ENCODE measurements at regions not wholly inside any gene's neighbourhood (a gene's known extent, or its start where the extent isn't known, plus 50 kb on each side); places are given as distances from the start of the nearest gene placed in this dataset.
A peak's percentile ranks its signal among the peaks of the same experiment; 100 is the strongest.

DNA sequence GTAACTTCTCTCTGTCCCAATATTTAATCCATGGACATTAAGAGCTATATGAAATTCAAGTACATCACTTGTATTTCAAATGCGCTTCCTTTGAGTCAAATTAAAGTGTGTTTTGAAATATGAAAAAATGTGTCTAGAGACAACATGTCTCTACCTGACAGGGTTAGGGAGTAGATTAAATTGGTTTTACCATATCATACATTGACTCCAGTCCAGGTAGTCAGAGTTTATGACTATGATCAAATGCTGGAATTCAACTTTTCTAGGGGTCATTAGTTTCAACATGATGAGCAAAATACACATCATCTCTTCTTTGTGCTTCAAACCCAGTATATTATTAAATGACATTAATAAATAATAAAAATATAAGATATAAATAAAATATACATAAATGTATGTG, 259.2 kb downstream of the CDH10 start:
- no peak for DNase-seq

DNA sequence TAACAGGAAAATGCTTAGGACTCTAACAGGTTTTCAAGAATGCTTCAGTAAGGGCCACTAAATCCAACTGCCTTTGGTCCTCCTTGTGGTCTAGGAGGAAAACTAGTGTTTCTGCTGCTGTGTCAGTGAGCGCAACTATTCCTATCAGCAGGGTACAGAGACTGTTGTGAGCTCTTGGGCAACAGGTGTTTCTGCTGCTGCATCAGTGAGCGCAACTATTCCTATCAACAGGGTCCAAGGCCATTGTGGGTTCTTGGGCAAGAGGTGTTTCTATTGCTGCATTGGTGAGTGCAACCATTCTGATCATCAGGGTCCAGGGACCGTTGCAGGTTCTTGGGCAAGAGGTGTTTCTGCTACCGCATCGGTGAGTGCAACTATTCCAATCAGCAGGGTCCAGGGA, 256.3 kb downstream of the CDH10 start:
- DNase-seq: no peak

DNA sequence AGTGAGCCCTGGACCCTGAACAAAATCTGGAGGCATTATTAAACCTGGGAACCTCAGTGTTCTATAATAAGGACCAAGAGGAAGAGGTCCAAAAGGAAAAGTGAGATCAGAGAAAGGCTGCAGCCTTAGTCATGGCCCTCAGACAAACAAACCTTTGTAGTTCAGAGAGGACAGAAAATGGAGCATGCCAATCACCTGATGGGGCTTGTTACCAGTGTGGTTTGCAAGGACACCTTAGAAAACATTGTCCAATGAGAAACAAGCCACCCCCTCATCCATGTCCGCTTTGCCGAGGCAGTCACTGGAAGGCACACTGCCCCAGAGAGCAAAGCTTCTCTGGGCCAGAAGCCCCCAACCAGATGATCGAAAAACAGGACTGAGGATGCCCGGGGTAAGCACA, 254.8 kb downstream of the CDH10 start:
- DNase-seq: no peak

DNA sequence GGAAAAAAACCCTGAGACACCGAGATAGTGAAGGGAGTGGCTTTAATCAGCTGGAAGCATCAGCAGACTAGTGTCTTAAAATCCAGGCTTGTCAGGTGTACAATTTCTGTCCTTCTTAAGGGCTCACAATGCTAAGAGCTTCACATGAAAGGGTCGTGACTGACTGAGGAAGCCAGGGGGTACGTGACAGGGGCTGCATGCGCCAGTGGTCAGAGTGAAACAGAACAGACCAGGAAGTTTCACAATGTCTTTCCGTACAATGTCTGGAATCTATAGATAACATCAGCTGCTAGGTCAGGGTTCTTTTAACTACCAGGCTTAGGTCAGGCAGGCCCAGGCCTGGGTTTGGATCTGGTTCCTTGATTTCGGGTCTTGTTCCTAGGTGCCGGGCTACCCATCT, 253.0 kb downstream of the CDH10 start:
- DNase-seq: no peak

DNA sequence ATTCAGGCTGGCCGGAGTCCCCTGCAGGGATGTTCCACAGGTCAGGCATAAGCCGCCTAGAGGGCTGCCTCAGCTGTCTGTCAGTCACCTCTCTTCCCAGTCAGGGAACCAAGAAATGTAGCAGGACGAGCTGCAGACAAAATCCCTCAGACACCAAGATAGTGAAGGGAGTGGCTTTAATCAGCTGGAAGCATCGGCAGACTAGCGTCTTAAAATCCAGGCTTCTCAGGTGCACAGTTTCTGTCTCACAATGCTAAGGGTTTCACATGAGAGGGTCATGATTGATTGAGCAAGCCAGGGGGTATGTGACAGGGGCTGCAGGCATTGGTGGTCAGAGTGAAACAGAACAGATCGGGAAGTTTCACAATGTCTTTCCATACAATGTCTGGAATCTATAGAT, 247.2 kb downstream of the CDH10 start:
- no peak for DNase-seq

DNA sequence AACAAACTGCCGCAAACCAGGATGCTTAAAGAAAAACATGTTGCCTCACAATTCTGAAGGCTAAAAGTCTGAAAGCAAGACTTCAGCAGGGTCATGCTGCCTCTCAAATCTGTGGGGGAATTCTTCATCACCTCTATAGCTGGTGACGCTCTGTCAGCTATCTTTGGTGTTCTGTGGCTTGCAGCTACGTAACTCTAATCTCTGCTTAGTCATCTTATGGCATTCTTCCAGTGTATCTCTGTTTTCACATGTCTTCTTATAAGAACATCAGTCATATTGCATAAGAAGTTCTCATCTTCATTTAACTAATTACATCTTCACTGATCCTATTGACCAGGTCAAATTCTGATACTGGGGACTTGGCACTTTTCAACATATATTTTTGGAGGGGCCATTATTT, 243.0 kb downstream of the CDH10 start:
- no peak for DNase-seq

DNA sequence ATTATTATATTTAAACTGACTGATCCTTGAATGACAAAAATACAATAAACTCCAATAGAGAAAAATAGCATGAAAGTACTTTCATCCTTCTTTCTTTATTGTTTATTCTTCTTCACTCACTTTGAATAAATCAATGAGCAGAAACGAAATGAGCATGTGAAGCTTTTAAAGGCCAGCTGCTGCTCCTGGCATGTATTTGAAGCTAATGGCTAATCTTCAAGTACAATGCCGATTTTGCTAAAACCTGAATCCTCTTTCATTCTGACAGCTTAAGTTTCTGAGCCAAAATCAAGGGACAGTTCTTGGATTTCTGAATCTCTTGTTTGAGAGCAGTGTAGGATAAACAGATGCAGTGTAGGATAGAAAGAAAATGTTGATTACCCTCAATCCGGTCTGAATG, 237.3 kb downstream of the CDH10 start:
- peak; percentile 72 for DNase-seq

DNA sequence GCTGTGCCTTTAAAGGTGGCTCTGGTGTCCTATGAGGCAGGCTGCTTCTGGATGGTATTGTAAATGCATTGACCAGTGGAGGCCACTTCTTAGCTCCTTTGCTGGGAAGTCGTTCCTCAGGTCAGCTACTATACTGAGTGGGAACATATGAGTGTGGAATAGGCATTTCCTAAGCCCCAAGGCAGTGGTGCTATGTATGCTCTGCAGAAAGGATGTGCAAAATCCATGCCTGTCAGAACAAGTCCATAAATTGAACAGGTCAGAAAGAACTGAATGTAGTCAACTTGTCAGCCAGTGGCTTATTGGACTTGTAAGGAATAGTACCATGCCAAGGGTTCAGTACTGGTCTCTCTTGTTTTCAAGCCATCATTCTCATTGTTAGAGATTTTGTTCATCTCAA, 216.4 kb downstream of the CDH10 start:
- DNase-seq: no peak

DNA sequence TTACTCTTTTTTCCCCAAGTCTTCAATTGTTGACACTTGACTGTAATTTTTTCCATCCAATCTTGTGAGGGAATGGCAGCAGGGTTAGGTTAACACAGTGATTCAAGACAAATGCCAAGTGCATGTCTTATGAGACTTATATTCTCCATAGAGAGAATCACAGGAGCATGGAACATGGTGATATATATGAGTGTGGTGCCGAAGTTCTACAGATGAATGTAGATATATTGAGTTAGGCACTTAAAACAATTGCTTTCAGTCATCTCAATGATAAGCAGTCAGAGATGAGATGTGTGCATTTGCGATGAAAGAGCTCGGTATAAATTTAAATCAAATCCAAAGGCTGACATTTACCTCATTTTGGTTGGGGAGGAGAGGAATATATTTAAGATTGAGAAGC, 211.2 kb downstream of the CDH10 start:
- DNase-seq: no peak

Data from NCI-H446 treated with DMSO at 0.1 percent for 48 hours (cell line).